ENCODE measurements at regions not wholly inside any gene's neighbourhood (a gene's known extent, or its start where the extent isn't known, plus 50 kb on each side); places are given as distances from the start of the nearest gene placed in this dataset.

- ChIA-PET POLR2A (no interaction called here), CTCF (no interaction called here)
- Histone ChIP-seq H3K4me3 (ENCODE audit: low read depth, low read length) (no peak overlapping the region), H3K36me3 (ENCODE audit: control insufficient read depth, insufficient read depth, low read length) (no peaks in the 10 kb centered on the region), H3K27me3 (replicated peaks; ENCODE audit: control insufficient read depth, insufficient read depth, low read length) (no peaks in the 10 kb centered on the region), H3K9me3 (no peaks in the 10 kb centered on the region), H3K4me1 (no peaks in the 10 kb centered on the region)
- no peak for DNase-seq
- Mint-ChIP-seq H3K4me1 (ENCODE audit: low read depth, unreplicated experiment) (no peaks in the 10 kb centered on the region), H3K4me3 (ENCODE audit: unreplicated experiment) (no peak overlapping the region), H3K36me3 (ENCODE audit: insufficient read depth, unreplicated experiment) (no peaks in the 10 kb centered on the region), H3K9me3 (ENCODE audit: unreplicated experiment) (no peaks in the 10 kb centered on the region), H3K27me3 (ENCODE audit: insufficient read depth, unreplicated experiment) (peaks cover 15% of the 10 kb centered on the region), H3K27ac (ENCODE audit: unreplicated experiment) (no peak overlapping the region)
- no TSS peak for BruUV-seq (replicated peaks)
- no peak for TF ChIP-seq CTCF (IDR thresholded peaks at IDR 0.05; ENCODE audit: insufficient read depth in 1 of 2, low read depth in 1 of 2, low read length in 1 of 2, severe bottlenecking in 1 of 2, unreplicated experiment in 1 of 2)
- intact Hi-C loops (cut with micrococcal nuclease; ENCODE audit: unreplicated experiment), result no loop called here
Observed at GRCh38 chr21:32114419-32115035, 164.3 kb downstream of the MIS18A start.

GRCh38 chr21:32113486-32113885, 165.4 kb downstream of the MIS18A start:
- ChIA-PET CTCF (interaction anchor here (1.2 kb wide), 1 partner anchor 327 kb away, joined by 3 read pairs; no protein-coding TSS in a partner anchor), POLR2A (no interaction called here)
- no peaks in the 10 kb centered on the region for H3K9me3 ChIP-seq
- Mint-ChIP-seq H3K9me3 (ENCODE audit: unreplicated experiment) (no peaks in the 10 kb centered on the region), H3K27me3 (ENCODE audit: insufficient read depth, unreplicated experiment) (peaks cover 16% of the 10 kb centered on the region), H3K4me1 (ENCODE audit: low read depth, unreplicated experiment) (no peaks in the 10 kb centered on the region), H3K4me3 (ENCODE audit: unreplicated experiment) (no peak overlapping the region), H3K36me3 (ENCODE audit: insufficient read depth, unreplicated experiment) (no peaks in the 10 kb centered on the region), H3K27ac (ENCODE audit: unreplicated experiment) (no peak overlapping the region)
- H3K4me3 ChIP-seq (ENCODE audit: low read depth, low read length), result no peak overlapping the region
- H3K36me3 ChIP-seq (ENCODE audit: control insufficient read depth, insufficient read depth, low read length), result no peaks in the 10 kb centered on the region
- no peak for DNase-seq
- intact Hi-C loops (cut with micrococcal nuclease; ENCODE audit: unreplicated experiment), result no loop called here
- no peaks in the 10 kb centered on the region for H3K27me3 ChIP-seq (replicated peaks; ENCODE audit: control insufficient read depth, insufficient read depth, low read length)
- no peaks in the 10 kb centered on the region for H3K4me1 ChIP-seq
- no peak for TF ChIP-seq CTCF (IDR thresholded peaks at IDR 0.05; ENCODE audit: insufficient read depth in 1 of 2, low read depth in 1 of 2, low read length in 1 of 2, severe bottlenecking in 1 of 2, unreplicated experiment in 1 of 2)
- no TSS peak for BruUV-seq (replicated peaks)

GRCh38 chr21:32112195-32112594, 166.7 kb downstream of the MIS18A start:
- Histone ChIP-seq H3K9me3 (no peaks in the 10 kb centered on the region), H3K36me3 (ENCODE audit: control insufficient read depth, insufficient read depth, low read length) (no peaks in the 10 kb centered on the region), H3K4me3 (ENCODE audit: low read depth, low read length) (no peak overlapping the region), H3K27me3 (replicated peaks; ENCODE audit: control insufficient read depth, insufficient read depth, low read length) (no peaks in the 10 kb centered on the region), H3K4me1 (no peaks in the 10 kb centered on the region)
- Mint-ChIP-seq H3K36me3 (ENCODE audit: insufficient read depth, unreplicated experiment) (no peaks in the 10 kb centered on the region), H3K4me1 (ENCODE audit: low read depth, unreplicated experiment) (no peaks in the 10 kb centered on the region), H3K27me3 (ENCODE audit: insufficient read depth, unreplicated experiment) (peaks cover 13% of the 10 kb centered on the region), H3K9me3 (ENCODE audit: unreplicated experiment) (no peaks in the 10 kb centered on the region), H3K27ac (ENCODE audit: unreplicated experiment) (no peak overlapping the region), H3K4me3 (ENCODE audit: unreplicated experiment) (no peak overlapping the region)
- CTCF ChIA-PET, result no interaction called here
- no TSS peak for BruUV-seq (replicated peaks)
- no peak for DNase-seq
- TF ChIP-seq CTCF (IDR thresholded peaks at IDR 0.05; ENCODE audit: insufficient read depth in 1 of 2, low read depth in 1 of 2, low read length in 1 of 2, severe bottlenecking in 1 of 2, unreplicated experiment in 1 of 2), result no peak
- intact Hi-C loops (cut with micrococcal nuclease; ENCODE audit: unreplicated experiment), result no loop called here
- POLR2A ChIA-PET, result no interaction called here
